Medulla oblongata (tissue), 1 donor: ENCODE measurements at regions not wholly inside any gene's neighbourhood (a gene's known extent, or its start where the extent isn't known, plus 50 kb on each side); places are given as distances from the start of the nearest gene placed in this dataset.

Experiments used
- DNase-seq: peaks from one replicate; pipeline ENCODE4 v3.0.0-alpha.2; 2015; ENCODE audit errors: extremely low spot score

GRCh38 chr6:37105148-37106050 lies 64.6 kb upstream of the PIM1 start:
- DNase-seq = no peak

GRCh38 chr6:37106051-37106363 lies 63.9 kb upstream of the PIM1 start:
- no peak for DNase-seq

GRCh38 chr6:37106554-37106953 lies 63.4 kb upstream of the PIM1 start:
- DNase-seq = no peak

GRCh38 chr6:37106982-37107491 lies 62.9 kb upstream of the PIM1 start:
- DNase-seq = no peak

DNA sequence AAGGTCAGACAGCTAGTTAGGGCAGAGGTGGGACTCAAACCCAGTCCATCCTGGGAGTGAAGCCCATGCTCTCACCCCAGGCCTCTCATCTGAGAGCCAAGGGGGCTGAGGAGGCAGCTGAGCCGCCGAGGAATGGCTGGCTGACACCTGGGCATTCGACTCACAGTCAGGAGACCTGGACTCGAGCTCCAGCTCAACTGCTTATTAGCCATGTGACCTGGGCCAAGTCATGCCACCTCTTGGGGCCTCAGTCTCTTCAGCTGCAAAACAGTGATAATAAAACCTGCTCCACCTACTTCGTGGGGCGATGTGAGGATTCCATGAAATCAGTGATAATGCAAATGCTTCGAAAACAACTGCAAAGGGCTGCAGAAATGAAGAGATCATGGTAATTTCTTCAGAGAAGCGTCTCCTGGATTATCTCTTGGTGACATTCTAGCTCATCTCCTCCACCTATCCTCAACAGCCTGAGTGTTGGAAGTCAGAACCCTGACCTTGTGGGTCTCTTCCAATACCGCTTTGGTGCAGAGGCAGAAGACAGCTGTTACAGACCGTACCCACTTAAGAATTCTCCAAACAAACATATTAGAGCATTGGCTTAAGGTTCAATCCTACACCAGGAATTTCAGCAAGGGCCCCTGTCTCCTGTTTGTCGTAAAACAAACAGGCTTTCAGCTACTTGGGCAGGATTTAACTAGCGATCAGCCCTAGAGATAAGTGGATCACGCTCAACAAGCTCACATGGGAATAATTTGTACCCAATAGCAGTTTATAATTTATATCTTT lies 60.0 kb upstream of the PIM1 start:
- DNase-seq = no peak

DNA sequence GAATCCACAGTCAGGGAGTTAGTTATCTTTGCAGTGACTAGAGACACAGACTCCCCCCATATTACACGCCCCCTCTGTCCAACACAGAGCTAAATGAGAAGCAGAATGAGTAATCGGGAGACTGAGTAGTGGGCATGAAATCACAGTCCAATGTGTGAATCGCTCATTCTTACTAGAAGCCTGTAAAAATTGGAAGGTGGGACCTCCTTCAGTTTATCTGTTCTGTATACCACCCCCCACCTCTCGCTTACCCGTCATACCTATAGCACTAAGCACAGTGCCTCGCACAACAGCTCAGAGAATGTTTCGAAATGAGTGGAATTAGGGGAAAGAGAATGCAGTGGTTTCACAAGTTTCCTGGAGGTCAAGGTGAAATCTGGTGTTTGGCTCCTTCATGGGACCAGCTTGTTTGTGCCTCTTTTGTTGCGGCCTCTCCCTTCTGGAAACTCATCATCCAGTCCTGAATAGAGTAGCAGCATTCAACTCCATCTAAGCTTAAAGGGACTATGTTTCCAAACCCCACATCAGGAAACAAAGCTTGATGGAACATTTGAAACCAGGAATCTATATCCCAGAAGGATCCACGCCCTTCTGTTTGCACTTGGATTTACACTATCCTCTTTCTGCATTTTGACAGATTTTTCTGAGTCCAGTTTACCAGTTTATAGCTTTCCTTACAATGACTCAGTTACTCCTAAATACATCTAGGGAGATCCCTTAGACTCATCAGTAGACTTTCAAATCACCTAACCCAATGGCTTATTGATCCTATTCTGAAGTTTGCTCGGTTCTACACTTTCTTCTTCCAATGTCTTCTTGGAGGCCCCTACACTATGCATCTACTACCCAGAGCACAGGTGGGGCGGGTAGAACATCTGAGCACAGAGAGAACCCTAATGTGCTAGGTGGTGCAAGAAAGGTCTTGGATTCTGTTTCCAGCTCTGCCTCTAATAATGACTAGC lies 59.2 kb upstream of the PIM1 start:
- DNase-seq = no peak

GRCh38 chr6:37113976-37114375 lies 56.0 kb upstream of the PIM1 start:
- no peak for DNase-seq

DNA sequence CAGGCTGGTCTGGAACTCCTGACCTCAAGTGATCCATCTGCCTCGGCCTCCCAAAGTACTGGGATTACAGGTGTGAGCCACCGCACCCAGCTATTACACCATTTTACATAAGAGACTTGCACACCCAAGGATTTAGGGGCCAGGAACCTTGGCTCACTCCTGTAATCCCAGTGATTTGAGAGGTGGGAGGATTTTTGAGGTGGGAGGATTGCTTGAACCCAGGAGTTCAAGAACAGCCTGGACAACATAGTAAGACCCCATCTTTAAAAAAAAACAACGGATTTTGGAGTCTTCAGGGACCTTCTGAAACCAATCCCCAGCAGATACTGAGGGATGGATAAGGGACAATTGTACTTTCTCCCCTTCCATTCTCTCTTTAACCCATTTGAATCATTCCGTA lies 55.3 kb upstream of the PIM1 start:
- DNase-seq = no peak

GRCh38 chr6:37115236-37115895 lies 54.6 kb upstream of the PIM1 start:
- peak; percentile 51 for DNase-seq

DNA sequence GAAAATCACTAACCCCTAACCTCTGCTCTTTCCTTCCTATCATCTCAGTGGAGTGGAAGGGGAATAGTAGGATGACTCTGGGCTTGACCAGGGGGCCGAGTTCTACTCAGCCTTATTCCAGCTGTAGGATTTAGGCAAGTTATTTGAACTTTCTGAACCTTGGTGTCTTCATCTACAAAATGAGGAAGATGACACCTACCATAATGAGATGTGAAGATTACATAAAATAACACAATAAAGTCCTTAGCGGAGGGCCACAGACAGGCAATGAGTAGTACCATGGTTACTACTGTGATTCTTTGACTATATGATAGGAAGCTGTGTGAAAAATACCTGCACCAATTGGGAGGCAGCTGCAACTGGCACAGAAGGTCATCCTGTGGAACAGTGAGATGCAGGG lies 53.6 kb upstream of the PIM1 start:
- DNase-seq = no peak

GRCh38 chr6:37119387-37119886 lies 50.5 kb upstream of the PIM1 start:
- DNase-seq = no peak
